A549 (cell line): ENCODE measurements at regions not wholly inside any gene's neighbourhood (a gene's known extent, or its start where the extent isn't known, plus 50 kb on each side); places are given as distances from the start of the nearest gene placed in this dataset.

Source experiments
- ATAC-seq, 2 experiments: fragments of 200-7000 bp in 1 of 2; fragments of >200 bp in 1 of 2; cut with Nextera tagmentation in 1 of 2; cut with Tn5 transposase in 1 of 2; 3 replicates each; pipeline versions ENCODE4 v1.8.0 to v1.9.1; 2018 to 2020; ENCODE audit warnings: mild to moderate bottlenecking in 1 of 2, moderate library complexity in 1 of 2
- CTCF ChIA-PET: fragments of 300-600 bp; sonication (Branson Sonifier 250); formaldehyde crosslinking; extraction: SDS; loops from one replicate; lab custom pipeline; 2021; ENCODE audit warnings: antibody characterized with exemption, inconsistent platforms; lab: Yijun Ruan, JAX
- POLR2A ChIA-PET: fragments of 350-600 bp; formaldehyde crosslinking; extraction: SDS; loops from one replicate; lab custom pipeline; 2021; ENCODE audit warnings: antibody characterized with exemption, inconsistent platforms; lab: Yijun Ruan, JAX
- DNase-seq, 2 experiments: peaks; one replicate each; pipeline versions ENCODE4 v3.0.0 to v3.0.0-alpha.2; 2011 to 2016; ENCODE audit warnings: low read depth in 1 of 2, low spot score in 1 of 2
- FAIRE-seq: peaks from 2 replicates; lab custom pipeline; 2011; peaks lifted over from hg19 to GRCh38; lab: Jason Lieb, UNC
- H3K27ac ChIP-seq, 2 experiments: fragments of >200 bp; sonication (Bioruptor Twin); formaldehyde crosslinking; 3 replicates each; pipeline ENCODE4 v1.5.1; 2016 to 2017
- H3K4me1 ChIP-seq: fragments of >200 bp; sonication (Bioruptor Twin); formaldehyde crosslinking; 3 replicates; pipeline ENCODE4 v1.6.1; 2016
- H3K4me2 ChIP-seq: fragments of >200 bp; sonication (Bioruptor Twin); formaldehyde crosslinking; 3 replicates; pipeline ENCODE4 v1.6.1; 2016
- H3K4me3 ChIP-seq: fragments of >200 bp; sonication (Bioruptor Twin); formaldehyde crosslinking; 3 replicates; pipeline ENCODE4 v1.5.1; 2016
- H3K9me3 ChIP-seq: fragments of >200 bp; sonication (Bioruptor Twin); formaldehyde crosslinking; 3 replicates; pipeline ENCODE4 v1.6.1; 2016
- BHLHE40 ChIP-seq: IDR thresholded peaks from 2 replicates; pipeline ENCODE4 v1.6.1; 2012; ENCODE audit warnings: low read depth, low read length, inconsistent platforms
- CBX8 ChIP-seq: fragments of 200-600 bp; sonication (generic); IDR thresholded peaks from 2 replicates; pipeline ENCODE4 v1.6.1; 2016
- CEBPB ChIP-seq, 2 experiments: fragments of >200 bp in 1 of 2; sonication (Bioruptor Twin) in 1 of 2; formaldehyde crosslinking in 1 of 2; IDR thresholded peaks; 2 replicates each; pipeline ENCODE4 v1.6.1; 2012 to 2016
- CHD4 ChIP-seq: fragments of 200-600 bp; sonication (generic); IDR thresholded peaks from 2 replicates; pipeline ENCODE4 v1.6.1; 2016; ENCODE audit warnings: antibody characterized with exemption, mild to moderate bottlenecking, borderline replicate concordance
- CTCF ChIP-seq: fragments of >200 bp; sonication (Bioruptor Twin); formaldehyde crosslinking; IDR thresholded peaks from 3 replicates; pipeline ENCODE4 v1.5.1; 2016
- E2F6 ChIP-seq: IDR thresholded peaks from 2 replicates; pipeline ENCODE4 v1.6.1; 2012; ENCODE audit warnings: low read depth, borderline replicate concordance
- EHF ChIP-seq: fragments of 250-450 bp; sonication (Bioruptor Pico); IDR thresholded peaks from 2 replicates; pipeline ENCODE4 v1.5.0; 2020; ENCODE audit warnings: mild to moderate bottlenecking
- EHMT2 ChIP-seq: fragments of 200-600 bp; sonication (generic); IDR thresholded peaks from 2 replicates; pipeline ENCODE4 v1.6.1; 2016; ENCODE audit warnings: antibody characterized with exemption, low read depth, mild to moderate bottlenecking, moderate library complexity
- ESRRA ChIP-seq: fragments of 150-350 bp; IDR thresholded peaks from 2 replicates; pipeline ENCODE4 v1.6.1; 2014; ENCODE audit warnings: mild to moderate bottlenecking, low read length, borderline replicate concordance
- FOXS1 ChIP-seq: fragments of 250-450 bp; sonication (Bioruptor Pico); IDR thresholded peaks from 2 replicates; pipeline ENCODE4 v1.5.0; 2020; ENCODE audit warnings: mild to moderate bottlenecking, moderate library complexity
- HDAC2 ChIP-seq: fragments of 200-600 bp; sonication (generic); IDR thresholded peaks from 2 replicates; pipeline ENCODE4 v1.6.1; 2016
- HEYL ChIP-seq: fragments of 250-450 bp; sonication (Bioruptor Pico); IDR thresholded peaks from 2 replicates; pipeline ENCODE4 v1.8.0; 2021; ENCODE audit warnings: mild to moderate bottlenecking, moderate library complexity
- HMGXB4 ChIP-seq: fragments of 250-450 bp; sonication (Bioruptor Pico); IDR thresholded peaks from 2 replicates; pipeline ENCODE4 v1.5.0; 2021; ENCODE audit warnings: mild to moderate bottlenecking, moderate library complexity, borderline replicate concordance
- HOXB5 ChIP-seq: fragments of 250-450 bp; sonication (Bioruptor Pico); IDR thresholded peaks from 2 replicates; pipeline ENCODE4 v1.5.0; 2020; ENCODE audit warnings: mild to moderate bottlenecking, moderate library complexity
- MAX ChIP-seq: IDR thresholded peaks from 2 replicates; pipeline ENCODE4 v1.6.1; 2012
- NFE2L2 ChIP-seq: fragments of 150-350 bp; conservative IDR thresholded peaks from 2 replicates; pipeline ENCODE4 v1.6.1; 2014; ENCODE audit warnings: low read length
- POLR2AphosphoS2 ChIP-seq: conservative IDR thresholded peaks from 2 replicates; pipeline ENCODE4 v1.6.1; 2012; ENCODE audit warnings: low read length, improper control_type of control experiment, inconsistent platforms
- RCOR1 ChIP-seq: fragments of 150-350 bp; IDR thresholded peaks from 2 replicates; pipeline ENCODE4 v1.6.1; 2014; ENCODE audit warnings: antibody characterized with exemption, low read length, low read depth
- REST ChIP-seq: fragments of 200-600 bp; sonication (generic); IDR thresholded peaks from 2 replicates; pipeline ENCODE4 v1.6.1; 2016; ENCODE audit warnings: antibody characterized with exemption, mild to moderate bottlenecking, moderate library complexity
- TFCP2L1 ChIP-seq: fragments of 250-450 bp; sonication (Bioruptor Pico); IDR thresholded peaks from 2 replicates; pipeline ENCODE4 v1.5.0; 2021; ENCODE audit warnings: mild to moderate bottlenecking
- TP53 ChIP-seq: fragments of 250-450 bp; sonication (Bioruptor Pico); IDR thresholded peaks from 2 replicates; pipeline ENCODE4 v1.5.0; 2021; ENCODE audit warnings: mild to moderate bottlenecking, moderate library complexity
- USF2 ChIP-seq: fragments of 450-650 bp; IDR thresholded peaks from 2 replicates; pipeline ENCODE4 v1.6.1; 2014; ENCODE audit warnings: antibody characterized with exemption
- ZC3H11A ChIP-seq: fragments of 450-650 bp; IDR thresholded peaks from 2 replicates; pipeline ENCODE4 v1.6.1; 2014; ENCODE audit warnings: antibody characterized with exemption, mild to moderate bottlenecking
- ZNF302 ChIP-seq: fragments of 250-450 bp; sonication (Bioruptor Pico); IDR thresholded peaks from 2 replicates; pipeline ENCODE4 v1.9.0; 2021; ENCODE audit warnings: inconsistent platforms, mild to moderate bottlenecking, moderate library complexity
- ZSCAN20 ChIP-seq: fragments of 250-450 bp; sonication (Bioruptor Pico); IDR thresholded peaks from 2 replicates; pipeline ENCODE4 v1.8.0; 2022; ENCODE audit warnings: mild to moderate bottlenecking, moderate library complexity
- WGBS: methylation state at CpG from one replicate; pipeline ENCODE4 v1.1.6; 2017; ENCODE audit errors: missing lambda C conversion rate; 5-methylcytosine and 5-hydroxymethylcytosine counted together

- Histone ChIP-seq H3K4me3 (no peak overlapping the region), H3K9me3 (no peaks in the 10 kb centered on the region), H3K27ac (no peak overlapping the region)
- POLR2A ChIA-PET: no interaction called here
- FAIRE-seq: no peak
- TF ChIP-seq ESRRA: no peak
- TF ChIP-seq HMGXB4 (CRISPR knock-in tag): no peak
- TF ChIP-seq EHMT2: no peak
- TF ChIP-seq POLR2AphosphoS2: no peak
- TF ChIP-seq USF2: no peak
- TF ChIP-seq NFE2L2: no peak
- TF ChIP-seq TP53 (CRISPR knock-in tag): no peak
- TF ChIP-seq HDAC2: no peak
- no peak for TF ChIP-seq HOXB5 (CRISPR knock-in tag)
- TF ChIP-seq FOXS1 (CRISPR knock-in tag): no peak
- TF ChIP-seq ZNF302: no peak
- no peak for TF ChIP-seq E2F6
- no peak for TF ChIP-seq HEYL (CRISPR knock-in tag)
- TF ChIP-seq BHLHE40: no peak
- TF ChIP-seq ZC3H11A: no peak
- no peak for TF ChIP-seq ZSCAN20 (CRISPR knock-in tag)
- no peak for TF ChIP-seq CTCF
- TF ChIP-seq, all 56 proteins: peak for 0
- ATAC-seq (no peak), DNase-seq (no peak)
- no peak overlapping the region for H3K4me2 ChIP-seq
- H3K4me1 ChIP-seq: no peaks in the 10 kb centered on the region
- WGBS: 39% methylated on average over 5 of the region's 5 CpGs
- CTCF ChIA-PET: no interaction called here
Measured at GRCh38 chr9:102652471-102652870, 342.7 kb upstream of the CYLC2 start.

- Histone ChIP-seq H3K9me3 (no peaks in the 10 kb centered on the region), H3K4me2 (no peak overlapping the region), H3K4me1 (no peaks in the 10 kb centered on the region), H3K27ac (no peak overlapping the region), H3K4me3 (no peak overlapping the region)
- CTCF ChIA-PET: no interaction called here
- POLR2A ChIA-PET: no interaction called here
- 46% methylated on average over 2 of the region's 2 CpGs for WGBS
- no peak for DNase-seq
- ATAC-seq: no peak
- no peak for FAIRE-seq
- TF ChIP-seq NFE2L2 (no peak), RCOR1 (no peak), CTCF (no peak), REST (no peak), ZNF302 (no peak), CEBPB (IDR thresholded peaks at IDR 0.05) (no peak), BHLHE40 (no peak), CBX8 (no peak), EHMT2 (no peak), CHD4 (no peak), EHF (CRISPR knock-in tag) (no peak), HMGXB4 (CRISPR knock-in tag) (no peak), TFCP2L1 (no peak), MAX (no peak)
Measured at GRCh38 chr9:102650896-102651295, 344.2 kb upstream of the CYLC2 start.
